Esophagus squamous epithelium (tissue), 4 donors: ENCODE measurements at regions not wholly inside any gene's neighbourhood (a gene's known extent, or its start where the extent isn't known, plus 50 kb on each side); places are given as distances from the start of the nearest gene placed in this dataset.

Experiments
- POLR2A ChIP-seq, 4 donors: fragments of 450-650 bp; IDR thresholded peaks; one replicate each; pipeline ENCODE4 v1.6.1; 2017; ENCODE audit warnings: antibody characterized with exemption in 4 of 4, mild to moderate bottlenecking in 4 of 4, moderate library complexity in 3 of 4
- TF ChIP-seq, protein P1 (sequence below), 6 experiments: fragments of 450-650 bp in 4 of 6; fragments of 200-600 bp in 2 of 6; sonication (generic) in 2 of 6; IDR thresholded peaks; one replicate each; pipeline ENCODE4 v1.5.1; 2016 to 2019; ENCODE audit warnings: antibody characterized with exemption in 6 of 6, mild to moderate bottlenecking in 4 of 6, moderate library complexity in 4 of 6

DNA sequence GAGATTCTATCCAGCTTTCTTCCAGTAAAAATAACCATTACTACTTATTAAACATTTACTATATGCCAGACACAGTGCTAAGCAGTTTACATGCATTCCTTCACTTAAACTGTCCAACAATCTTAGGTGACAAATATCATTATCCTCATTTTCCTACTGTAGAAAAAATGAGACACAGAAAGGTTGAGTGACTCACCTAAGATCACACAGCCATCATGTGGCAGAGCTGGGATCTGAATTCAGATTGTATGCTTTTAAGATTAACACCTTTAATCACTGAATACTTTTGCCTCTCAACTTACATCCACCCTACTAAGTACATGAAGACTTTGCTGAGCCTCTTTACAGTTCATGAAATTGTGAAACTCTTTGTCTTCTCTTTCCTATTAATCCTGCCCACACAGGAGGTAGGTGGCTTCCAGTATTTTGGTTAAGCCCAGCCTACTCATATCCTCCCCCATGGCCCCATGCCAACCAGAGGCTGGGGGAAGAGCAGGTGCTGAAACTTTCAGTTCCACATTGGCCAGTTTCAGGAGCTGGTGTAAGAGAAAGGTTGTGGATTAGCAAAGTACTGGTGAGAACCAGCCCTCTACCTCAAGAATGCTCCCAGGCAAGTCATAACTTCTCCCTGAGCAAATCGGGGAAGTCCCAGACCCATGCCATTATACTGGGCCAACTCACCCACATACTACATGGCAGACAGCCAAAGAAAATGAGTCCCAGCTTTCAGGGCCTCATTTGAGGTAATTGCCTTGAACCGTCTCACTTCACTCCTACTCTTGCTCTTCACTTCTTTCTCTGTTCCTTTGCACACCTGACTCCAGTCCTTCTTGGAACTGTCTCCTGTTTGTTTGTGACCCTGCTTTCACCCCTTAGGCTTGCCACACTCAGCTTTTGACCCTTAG, 211.1 kb downstream of the GUCY2F start:
- TF ChIP-seq, protein P1, sequence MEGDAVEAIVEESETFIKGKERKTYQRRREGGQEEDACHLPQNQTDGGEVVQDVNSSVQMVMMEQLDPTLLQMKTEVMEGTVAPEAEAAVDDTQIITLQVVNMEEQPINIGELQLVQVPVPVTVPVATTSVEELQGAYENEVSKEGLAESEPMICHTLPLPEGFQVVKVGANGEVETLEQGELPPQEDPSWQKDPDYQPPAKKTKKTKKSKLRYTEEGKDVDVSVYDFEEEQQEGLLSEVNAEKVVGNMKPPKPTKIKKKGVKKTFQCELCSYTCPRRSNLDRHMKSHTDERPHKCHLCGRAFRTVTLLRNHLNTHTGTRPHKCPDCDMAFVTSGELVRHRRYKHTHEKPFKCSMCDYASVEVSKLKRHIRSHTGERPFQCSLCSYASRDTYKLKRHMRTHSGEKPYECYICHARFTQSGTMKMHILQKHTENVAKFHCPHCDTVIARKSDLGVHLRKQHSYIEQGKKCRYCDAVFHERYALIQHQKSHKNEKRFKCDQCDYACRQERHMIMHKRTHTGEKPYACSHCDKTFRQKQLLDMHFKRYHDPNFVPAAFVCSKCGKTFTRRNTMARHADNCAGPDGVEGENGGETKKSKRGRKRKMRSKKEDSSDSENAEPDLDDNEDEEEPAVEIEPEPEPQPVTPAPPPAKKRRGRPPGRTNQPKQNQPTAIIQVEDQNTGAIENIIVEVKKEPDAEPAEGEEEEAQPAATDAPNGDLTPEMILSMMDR (IDR thresholded peaks at IDR 0.05), result no peak
- no peak for TF ChIP-seq POLR2A (IDR thresholded peaks at IDR 0.05)
